ENCODE measurements at regions not wholly inside any gene's neighbourhood (a gene's known extent, or its start where the extent isn't known, plus 50 kb on each side); places are given as distances from the start of the nearest gene placed in this dataset.

GRCh38 chr4:175380841-175381240 is 431.2 kb downstream of the GPM6A start:
- no peak for DNase-seq (ENCODE audit: low spot score)
- no peak for TF ChIP-seq CTCF (IDR thresholded peaks at IDR 0.05; ENCODE audit: extremely low read depth, missing control alignments)

GRCh38 chr4:175385797-175386196 is 426.3 kb downstream of the GPM6A start:
- TF ChIP-seq CTCF (IDR thresholded peaks at IDR 0.05; ENCODE audit: extremely low read depth, missing control alignments), result no peak
- no peak for DNase-seq (ENCODE audit: low spot score)

DNA sequence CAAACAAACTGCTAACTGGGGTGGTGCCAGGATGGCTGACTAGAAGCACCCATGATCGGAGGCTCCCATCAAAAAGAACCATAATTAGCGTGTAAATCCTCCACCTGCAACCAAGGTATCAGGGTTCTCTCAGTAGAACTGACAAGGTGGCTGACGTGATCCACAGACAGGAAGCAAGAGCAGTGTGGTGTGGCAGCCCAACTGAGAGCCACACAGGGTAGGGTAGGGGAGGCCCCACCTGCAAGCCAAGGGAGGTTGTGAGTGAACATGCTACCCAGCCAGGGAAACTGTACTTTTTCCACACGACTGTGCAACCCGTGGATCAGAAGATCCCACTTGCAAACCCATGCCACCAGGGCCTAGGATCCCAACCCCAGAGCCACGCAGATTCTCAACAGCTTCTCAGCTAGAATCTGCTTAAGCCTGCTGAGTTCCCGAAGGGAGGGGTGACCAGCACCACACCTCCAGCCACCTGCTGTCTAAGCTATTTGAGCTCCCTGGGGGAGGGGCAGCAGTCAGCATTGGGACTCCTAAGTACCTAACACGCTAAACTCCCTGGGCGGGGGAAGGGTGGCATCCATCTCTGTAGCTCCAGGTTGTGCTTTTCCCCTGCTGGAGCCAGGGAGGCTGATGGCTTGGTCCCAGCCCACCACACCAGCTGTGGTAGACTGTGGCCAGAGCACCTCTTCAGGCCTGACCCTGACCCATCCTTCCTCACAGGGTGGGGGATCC is 425.1 kb downstream of the GPM6A start:
- TF ChIP-seq CTCF (IDR thresholded peaks at IDR 0.05; ENCODE audit: extremely low read depth, missing control alignments), result no peak
- no peak for DNase-seq (ENCODE audit: low spot score)

DNA sequence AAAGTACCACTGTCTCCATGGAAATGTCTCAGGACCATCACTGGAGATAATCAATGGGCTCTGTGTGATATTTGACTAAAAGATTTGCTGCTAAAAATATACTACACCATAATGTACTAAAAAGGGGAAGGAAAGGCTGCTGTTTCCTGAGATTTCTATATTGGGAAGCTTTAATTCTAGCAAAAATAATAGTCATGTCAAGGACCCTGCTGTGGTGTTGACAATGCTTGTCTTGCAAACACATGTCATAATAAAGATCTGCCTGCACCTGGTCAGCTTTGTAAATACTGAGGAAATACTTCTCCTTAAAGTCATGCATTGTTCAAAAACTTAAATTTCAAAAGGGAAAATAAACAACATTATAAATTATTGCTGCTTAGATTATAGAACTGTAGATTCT is 417.9 kb downstream of the GPM6A start:
- no peak for DNase-seq (ENCODE audit: low spot score)

GRCh38 chr4:175405961-175406360 is 406.1 kb downstream of the GPM6A start:
- no peak for DNase-seq (ENCODE audit: low spot score)
- TF ChIP-seq CTCF (IDR thresholded peaks at IDR 0.05; ENCODE audit: extremely low read depth, missing control alignments), result no peak

More for the DNA sequence above, 417.9 kb downstream of the GPM6A start:
- TF ChIP-seq CTCF (IDR thresholded peaks at IDR 0.05; ENCODE audit: extremely low read depth, missing control alignments), result no peak

DNA sequence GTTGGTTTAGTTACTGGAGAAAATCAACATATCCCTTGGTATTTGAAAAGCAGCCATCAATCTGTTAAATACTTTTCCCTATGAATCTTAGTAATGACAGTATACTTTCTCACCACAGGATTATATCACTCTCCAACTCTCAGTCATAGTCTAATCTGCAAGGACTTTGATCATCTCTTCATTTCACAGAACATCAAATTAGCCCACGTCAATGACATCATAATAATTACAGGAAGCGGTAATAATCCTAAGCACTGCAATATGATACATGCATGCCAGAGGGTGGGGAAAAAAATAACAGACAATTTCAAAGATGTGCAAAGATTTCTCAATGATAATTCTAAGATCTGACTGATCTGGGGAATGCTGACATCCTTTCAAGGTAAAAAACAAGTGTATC is 404.1 kb downstream of the GPM6A start:
- DNase-seq (ENCODE audit: low spot score), result no peak
- TF ChIP-seq CTCF (IDR thresholded peaks at IDR 0.05; ENCODE audit: extremely low read depth, missing control alignments), result no peak

DNA sequence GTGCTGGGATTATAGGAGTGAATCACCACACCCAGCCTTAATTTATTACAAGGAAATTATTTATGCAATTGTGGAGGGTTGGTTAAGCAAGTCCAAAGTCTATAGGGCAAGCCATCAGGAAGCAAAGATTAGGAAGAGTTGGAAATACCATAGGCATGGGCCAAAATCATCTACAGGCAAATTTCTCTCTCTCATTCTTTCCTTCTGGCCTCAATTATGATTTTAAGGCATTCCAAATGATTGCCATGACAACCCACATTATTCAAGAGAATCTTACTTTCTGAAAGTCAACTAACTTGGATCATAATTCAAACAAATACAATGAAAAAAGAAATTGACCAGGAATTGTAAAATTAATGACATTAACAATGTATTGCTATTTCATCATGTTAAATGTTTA is 400.8 kb downstream of the GPM6A start:
- no peak for DNase-seq (ENCODE audit: low spot score)
- no peak for TF ChIP-seq CTCF (IDR thresholded peaks at IDR 0.05; ENCODE audit: extremely low read depth, missing control alignments)

Measured in GM20000 (cell line).